ENCODE measurements at regions not wholly inside any gene's neighbourhood (a gene's known extent, or its start where the extent isn't known, plus 50 kb on each side); places are given as distances from the start of the nearest gene placed in this dataset.

GRCh38 chr4:154916068-154916467 lies 135.0 kb downstream of the RBM46 start:
- TF ChIP-seq CTCF (IDR thresholded peaks at IDR 0.05) (no peak), ZFX (IDR thresholded peaks at IDR 0.05; ENCODE audit: borderline replicate concordance) (no peak)
